ENCODE measurements at regions not wholly inside any gene's neighbourhood (a gene's known extent, or its start where the extent isn't known, plus 50 kb on each side); places are given as distances from the start of the nearest gene placed in this dataset.

DNA sequence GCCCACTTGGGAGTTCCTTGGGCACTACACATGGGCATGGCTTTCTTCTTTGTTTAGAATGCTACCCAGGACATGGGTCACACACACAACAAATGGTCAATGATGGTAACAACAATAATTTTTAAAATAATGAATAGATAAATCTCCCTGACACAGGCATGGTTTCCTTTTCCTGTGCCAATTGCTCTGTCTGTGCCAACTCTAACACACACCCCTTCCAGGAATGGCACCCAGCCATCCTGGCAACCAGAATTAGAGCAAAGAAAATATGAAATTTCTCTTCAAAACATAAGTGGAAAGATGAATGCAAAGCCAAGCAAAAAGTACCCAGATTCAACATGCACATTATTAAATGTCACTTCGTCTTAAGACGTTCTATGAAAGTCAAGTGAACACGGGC is 104.9 kb upstream of the SOX5 start:
- DNase-seq, result peak in 1 of 51 donors; percentile 1

- DNase-seq, result no peak
Measured at GRCh38 chr12:24049728-24050127, 100.3 kb upstream of the SOX5 start.

- DNase-seq, result no peak
Measured at GRCh38 chr12:24049101-24049500, 99.6 kb upstream of the SOX5 start.

DNA sequence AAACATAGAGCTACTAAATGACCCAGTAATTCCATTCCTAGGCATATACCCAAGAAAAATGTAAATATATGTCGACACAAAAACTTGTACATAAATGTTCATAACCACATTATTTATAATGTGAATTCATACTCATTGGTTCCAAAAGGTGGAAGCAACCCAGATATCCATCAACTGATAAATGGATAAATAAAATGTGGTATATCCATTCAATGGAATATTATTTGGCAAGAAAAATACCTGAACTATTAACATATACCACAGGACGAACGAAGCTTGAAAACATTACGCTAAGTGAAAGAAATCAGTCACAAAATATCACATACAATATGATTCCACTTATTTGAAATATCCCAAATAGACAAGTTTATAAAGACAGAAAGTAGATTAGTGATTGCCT is 99.0 kb upstream of the SOX5 start:
- no peak for DNase-seq

DNA sequence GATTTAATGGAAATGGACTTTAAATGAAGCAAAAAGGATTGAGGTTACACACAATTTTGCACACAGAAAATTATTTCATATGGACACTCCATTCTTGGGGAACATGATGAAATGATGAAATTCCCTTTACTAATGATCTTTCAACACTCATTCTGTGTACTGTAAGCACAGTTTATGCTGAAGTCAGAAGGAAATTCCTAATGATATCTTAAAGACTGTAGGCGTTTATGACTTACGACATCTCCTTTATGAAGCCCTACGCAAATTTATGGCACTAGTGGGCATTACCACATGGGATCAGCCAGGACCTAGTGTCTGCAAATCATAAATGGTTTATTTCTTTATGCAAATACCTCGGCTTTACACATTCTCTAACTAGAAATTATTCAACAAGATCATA is 97.9 kb upstream of the SOX5 start:
- DNase-seq, result no peak

DNA sequence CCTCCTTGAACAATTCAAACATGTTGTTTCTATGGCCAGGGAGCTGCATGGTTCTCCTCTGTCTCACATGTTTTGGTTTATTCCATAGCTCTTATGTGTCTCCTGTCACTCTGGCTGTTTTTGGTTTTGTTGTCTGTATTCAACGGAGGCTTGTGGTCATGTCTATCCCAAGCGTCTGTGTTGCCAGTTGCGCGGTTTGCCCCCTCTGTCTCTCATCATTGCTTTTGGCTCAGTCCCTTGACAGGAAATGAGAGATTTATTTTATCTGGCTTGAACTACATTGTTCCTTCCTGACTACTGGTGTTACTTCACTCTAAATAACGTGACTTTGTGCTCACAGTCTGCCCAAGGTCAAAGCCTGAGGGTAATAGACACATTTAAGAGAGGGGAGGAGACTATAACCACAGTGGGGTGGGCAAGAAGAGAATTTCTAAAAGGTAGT is 96.4 kb upstream of the SOX5 start:
- no peak for DNase-seq

GRCh38 chr12:24044941-24045703 is 95.7 kb upstream of the SOX5 start:
- DNase-seq, result no peak

DNA sequence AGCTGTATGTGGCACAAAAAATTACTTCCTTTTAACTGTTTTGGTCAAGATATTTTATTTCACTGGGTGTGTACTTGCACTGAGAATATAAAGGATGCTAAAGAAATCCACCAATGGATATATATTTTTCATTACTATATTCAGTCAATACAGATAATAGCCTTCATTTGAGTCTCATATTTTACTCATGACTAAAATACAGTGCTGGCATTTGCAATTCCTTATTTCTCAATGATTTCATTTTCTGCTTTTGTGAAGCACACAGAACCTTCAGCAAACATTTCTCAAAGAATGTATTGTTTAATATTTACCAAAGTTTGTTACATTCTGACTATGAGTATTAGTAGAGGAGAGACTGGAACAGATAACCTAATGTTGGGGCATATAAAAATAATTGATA is 93.2 kb upstream of the SOX5 start:
- no peak for DNase-seq

GRCh38 chr12:24039113-24039525 is 89.6 kb upstream of the SOX5 start:
- no peak for DNase-seq

- DNase-seq, result no peak
Measured at GRCh38 chr12:24038211-24038997, 88.9 kb upstream of the SOX5 start.

DNA sequence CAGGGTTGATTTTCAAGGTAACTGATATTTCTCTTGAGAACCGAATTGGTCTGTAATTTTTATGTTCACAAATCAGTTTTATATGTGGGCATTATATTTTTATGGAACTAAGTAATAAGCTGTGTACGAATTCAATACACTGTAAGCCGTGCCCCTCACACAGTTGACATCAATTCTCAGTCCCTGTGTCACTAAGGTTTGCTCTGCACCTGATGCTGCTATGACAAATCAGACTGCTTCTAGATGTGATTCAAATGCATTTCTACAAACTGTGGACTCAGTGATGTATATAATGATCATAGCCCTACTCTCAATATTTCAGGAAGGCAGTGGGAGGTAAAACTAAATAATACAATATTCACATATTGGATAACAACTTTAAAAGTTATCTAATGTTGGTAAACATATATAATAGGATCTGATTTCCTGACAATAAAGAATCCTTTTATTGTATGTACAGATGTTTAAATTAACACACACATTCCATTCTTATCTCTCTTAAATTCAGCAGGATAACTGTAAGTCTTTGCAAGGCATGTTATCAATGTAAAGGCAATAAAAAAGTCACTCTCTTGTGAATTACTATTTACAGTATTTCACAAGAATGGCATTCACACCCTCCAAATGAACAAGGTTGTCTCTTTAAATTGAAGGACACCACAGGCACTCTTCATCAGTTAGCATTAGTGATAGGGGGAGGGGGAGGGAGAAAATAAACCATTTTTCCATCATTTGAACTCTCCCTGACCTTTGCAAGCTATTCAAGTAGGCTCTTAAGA is 87.2 kb upstream of the SOX5 start:
- DNase-seq, result no peak

- no peak for DNase-seq
Measured at GRCh38 chr12:24034894-24035293, 85.4 kb upstream of the SOX5 start.

DNA sequence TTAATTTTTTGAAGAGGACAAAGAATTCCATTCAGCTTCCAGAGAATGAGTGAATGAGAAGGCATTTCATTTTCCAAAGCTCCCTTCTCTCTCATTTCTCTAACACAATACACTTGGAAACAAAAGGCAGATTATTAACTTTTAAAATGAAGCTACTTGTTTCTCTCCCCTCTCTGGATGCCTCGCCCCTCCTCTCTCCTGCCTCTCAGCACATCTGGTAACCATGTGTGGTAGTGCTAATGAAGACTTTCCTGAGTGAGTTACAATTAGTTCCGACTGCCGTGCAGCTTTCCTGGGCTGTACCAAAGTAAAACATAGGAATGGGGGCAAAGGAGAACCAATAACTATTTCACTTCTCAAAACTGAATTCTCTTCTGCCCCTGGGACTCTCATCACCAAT is 84.7 kb upstream of the SOX5 start:
- no peak for DNase-seq

DNA sequence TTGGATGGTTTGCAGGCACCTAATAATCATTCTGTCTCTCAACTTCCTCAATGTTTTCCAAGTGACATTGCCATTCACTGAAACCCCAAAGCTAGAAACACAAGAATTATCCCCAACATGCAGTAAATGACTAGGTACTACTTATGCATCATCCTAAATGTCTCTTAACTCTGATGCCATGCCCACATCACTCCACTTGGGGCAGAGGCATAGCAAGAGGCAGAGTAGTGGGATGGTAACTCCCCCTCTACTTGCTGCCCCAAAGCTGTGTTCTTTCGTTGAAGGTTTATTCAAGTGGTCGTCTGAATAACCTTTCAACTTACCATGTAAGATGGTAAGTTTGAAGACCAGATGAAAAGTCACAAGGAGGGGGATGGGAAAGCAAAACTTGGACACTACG is 77.9 kb upstream of the SOX5 start:
- no peak for DNase-seq

GRCh38 chr12:24025153-24025798 is 75.8 kb upstream of the SOX5 start:
- no peak for DNase-seq

- DNase-seq, result no peak
Measured at GRCh38 chr12:24023081-24023480, 73.6 kb upstream of the SOX5 start.

- DNase-seq, result no peak
Measured at GRCh38 chr12:24021164-24021502, 71.7 kb upstream of the SOX5 start.

DNA sequence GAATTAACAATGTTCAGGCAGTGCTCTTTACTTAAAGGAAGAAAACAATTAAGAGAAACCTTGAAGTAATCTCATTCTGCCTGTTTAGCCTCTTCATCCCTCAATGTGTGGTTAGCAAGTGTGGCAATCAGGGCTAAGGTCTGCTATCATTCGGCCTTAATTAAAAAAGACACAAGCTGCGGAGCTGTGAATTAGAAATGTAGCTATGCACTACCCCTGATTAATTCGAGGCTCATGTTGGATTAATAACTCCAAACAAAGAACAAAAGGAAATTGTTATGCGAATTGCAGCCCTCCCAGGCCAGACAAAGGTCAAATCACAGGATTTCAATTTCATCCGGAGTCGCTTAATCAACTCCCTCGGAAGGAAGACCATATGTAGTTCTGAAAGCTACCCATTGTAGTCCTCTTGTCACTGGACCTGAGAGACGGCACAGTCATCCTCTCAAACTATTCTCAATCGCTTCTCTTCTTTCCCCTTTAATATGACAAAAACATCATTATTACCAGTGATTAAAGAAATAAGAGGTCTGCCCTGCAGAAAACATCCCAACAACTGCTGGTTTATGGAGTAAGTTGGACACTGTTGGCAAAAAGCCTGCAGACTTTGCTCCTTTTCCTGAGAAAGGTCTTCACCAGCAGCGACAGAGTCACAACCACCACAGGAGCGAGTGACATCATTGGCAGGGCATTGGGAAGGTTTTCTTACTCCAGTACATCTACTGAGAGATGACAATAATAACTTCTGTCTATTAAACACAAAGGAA is 71.1 kb upstream of the SOX5 start:
- no peak for DNase-seq

DNA sequence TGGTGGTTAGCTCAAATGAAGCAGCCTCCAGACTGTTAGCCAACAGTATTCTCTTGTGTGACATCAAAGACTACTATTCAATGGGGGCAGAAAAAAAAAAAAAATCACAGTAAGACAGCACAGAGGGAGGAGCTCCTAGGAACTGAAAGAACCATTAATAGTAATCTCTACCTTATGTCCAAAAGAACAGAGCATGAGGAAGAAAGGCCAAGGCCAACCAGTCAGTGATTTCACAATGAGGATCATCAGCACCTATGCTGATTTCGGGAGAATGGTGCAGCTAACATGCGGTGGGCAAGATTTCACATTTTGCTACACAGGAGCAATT is 66.3 kb upstream of the SOX5 start:
- no peak for DNase-seq

GRCh38 chr12:24014915-24015832 is 65.7 kb upstream of the SOX5 start:
- DNase-seq, result peak in 1 of 51 donors; percentile 17
